Astrocyte of the spinal cord (primary cell): ENCODE measurements at regions not wholly inside any gene's neighbourhood (a gene's known extent, or its start where the extent isn't known, plus 50 kb on each side); places are given as distances from the start of the nearest gene placed in this dataset.
A peak's percentile ranks its signal among the peaks of the same experiment; 100 is the strongest.

ENCODE experiments used
- DNase-seq: peaks from one replicate; pipeline ENCODE4 v3.0.0; 2011; ENCODE audit warnings: low read depth, low spot score
- H3K4me3 ChIP-seq: 2 replicates; pipeline ENCODE4 v1.5.1; 2011; ENCODE audit warnings: low read depth, mild to moderate bottlenecking, low read length, moderate library complexity
- CTCF ChIP-seq: IDR thresholded peaks from 2 replicates; pipeline ENCODE4 v1.5.1; 2012; ENCODE audit warnings: low read depth, mild to moderate bottlenecking, low read length, inconsistent platforms
- in situ Hi-C: cut with HindIII; loops from 2 replicates; pipeline ENCODE4 v1.10.0; 2017; ENCODE audit warnings: low sequenced_read_pairs

- in situ Hi-C loops, result no loop called here
- no peak for TF ChIP-seq CTCF
- H3K4me3 ChIP-seq, result no peak overlapping the region
- no peak for DNase-seq
These were observed 72.1 kb upstream of the GRB10 start for GRCh38 chr7:50854831-50855230.

- no peak for TF ChIP-seq CTCF
- in situ Hi-C loops, result no loop called here
- H3K4me3 ChIP-seq, result no peak overlapping the region
- DNase-seq, result no peak
These were observed 71.6 kb upstream of the GRB10 start for GRCh38 chr7:50854247-50854646.

GRCh38 chr7:50853311-50853710, 70.6 kb upstream of the GRB10 start:
- no peak for TF ChIP-seq CTCF
- in situ Hi-C loops, result no loop called here
- no peak overlapping the region for H3K4me3 ChIP-seq
- DNase-seq, result no peak

GRCh38 chr7:50852901-50853300, 70.2 kb upstream of the GRB10 start:
- DNase-seq, result no peak
- in situ Hi-C loops, result no loop called here
- no peak overlapping the region for H3K4me3 ChIP-seq
- TF ChIP-seq CTCF, result no peak

- no peak for TF ChIP-seq CTCF
- no peak overlapping the region for H3K4me3 ChIP-seq
- in situ Hi-C loops, result no loop called here
- no peak for DNase-seq
These were observed 69.2 kb upstream of the GRB10 start for GRCh38 chr7:50851891-50852290.

- in situ Hi-C loops, result no loop called here
- no peak overlapping the region for H3K4me3 ChIP-seq
- DNase-seq, result peak; percentile 17
- TF ChIP-seq CTCF, result no peak
These were observed 68.8 kb upstream of the GRB10 start for GRCh38 chr7:50851451-50851850.

- no peak for TF ChIP-seq CTCF
- no peak overlapping the region for H3K4me3 ChIP-seq
- in situ Hi-C loops, result no loop called here
- no peak for DNase-seq
These were observed 67.3 kb upstream of the GRB10 start for GRCh38 chr7:50849991-50850390.
